ENCODE measurements at regions not wholly inside any gene's neighbourhood (a gene's known extent, or its start where the extent isn't known, plus 50 kb on each side); places are given as distances from the start of the nearest gene placed in this dataset.

DNA sequence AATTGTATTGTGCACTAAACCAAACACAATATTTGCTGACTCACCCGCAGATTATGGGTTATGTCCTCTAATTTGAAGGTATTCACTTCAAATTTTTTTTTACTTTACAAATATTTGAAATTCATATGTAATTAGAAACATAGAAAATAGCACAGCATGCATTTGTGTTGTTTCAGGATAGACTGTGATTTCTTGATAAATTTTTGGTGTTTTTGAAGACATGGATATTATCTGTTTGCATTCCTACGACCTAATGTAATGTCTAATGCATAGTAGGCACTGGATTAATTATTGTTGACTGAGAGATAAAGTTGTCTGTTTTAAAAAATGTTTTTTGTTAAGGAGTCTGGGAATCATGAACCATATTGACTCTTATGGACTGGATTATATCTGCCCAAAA, 850.2 kb downstream of the BRINP3 start:
- no peak for TF ChIP-seq EZH2phosphoT487 (IDR thresholded peaks at IDR 0.05; ENCODE audit: insufficient read depth, low read depth)
- TF ChIP-seq EZH2 (IDR thresholded peaks at IDR 0.05; ENCODE audit: insufficient read depth, poor library complexity, severe bottlenecking), result no peak
